ENCODE measurements at regions not wholly inside any gene's neighbourhood (a gene's known extent, or its start where the extent isn't known, plus 50 kb on each side); places are given as distances from the start of the nearest gene placed in this dataset.

DNA sequence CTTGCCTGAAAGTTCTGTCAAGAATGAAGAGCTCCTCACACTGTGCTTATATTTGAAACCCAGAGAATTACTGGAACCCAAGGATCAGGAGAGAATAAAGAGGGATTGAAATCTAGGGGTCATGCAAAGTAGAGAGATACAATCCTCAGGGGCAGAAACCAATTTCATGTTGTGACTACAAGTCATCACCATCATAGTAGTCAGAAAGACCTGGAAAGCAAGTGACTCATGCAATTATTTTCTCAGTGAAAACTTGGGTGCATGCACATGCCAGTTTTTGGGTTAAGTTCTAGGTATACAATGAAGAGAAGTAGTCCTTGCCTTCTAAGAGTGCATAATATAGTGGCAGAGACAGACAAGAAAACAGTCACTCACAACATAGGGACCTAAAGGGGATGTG lies 210.0 kb downstream of the ZC3H11B start:
- H3K27me3 Mint-ChIP-seq (ENCODE audit: low read depth) = no peaks in the 10 kb centered on the region
- no peak overlapping the region for H3K27ac Mint-ChIP-seq
- POLR2A ChIA-PET = no interaction called here
- no peaks in the 10 kb centered on the region for H3K4me1 Mint-ChIP-seq (ENCODE audit: low read depth)
- CTCF ChIA-PET = no interaction called here
- ATAC-seq = no peak
- H3K9me3 Mint-ChIP-seq (ENCODE audit: insufficient read depth) = no peaks in the 10 kb centered on the region
- no peak for DNase-seq
- no peak overlapping the region for H3K4me3 Mint-ChIP-seq
- no peaks in the 10 kb centered on the region for H3K36me3 Mint-ChIP-seq (ENCODE audit: low read depth)

DNA sequence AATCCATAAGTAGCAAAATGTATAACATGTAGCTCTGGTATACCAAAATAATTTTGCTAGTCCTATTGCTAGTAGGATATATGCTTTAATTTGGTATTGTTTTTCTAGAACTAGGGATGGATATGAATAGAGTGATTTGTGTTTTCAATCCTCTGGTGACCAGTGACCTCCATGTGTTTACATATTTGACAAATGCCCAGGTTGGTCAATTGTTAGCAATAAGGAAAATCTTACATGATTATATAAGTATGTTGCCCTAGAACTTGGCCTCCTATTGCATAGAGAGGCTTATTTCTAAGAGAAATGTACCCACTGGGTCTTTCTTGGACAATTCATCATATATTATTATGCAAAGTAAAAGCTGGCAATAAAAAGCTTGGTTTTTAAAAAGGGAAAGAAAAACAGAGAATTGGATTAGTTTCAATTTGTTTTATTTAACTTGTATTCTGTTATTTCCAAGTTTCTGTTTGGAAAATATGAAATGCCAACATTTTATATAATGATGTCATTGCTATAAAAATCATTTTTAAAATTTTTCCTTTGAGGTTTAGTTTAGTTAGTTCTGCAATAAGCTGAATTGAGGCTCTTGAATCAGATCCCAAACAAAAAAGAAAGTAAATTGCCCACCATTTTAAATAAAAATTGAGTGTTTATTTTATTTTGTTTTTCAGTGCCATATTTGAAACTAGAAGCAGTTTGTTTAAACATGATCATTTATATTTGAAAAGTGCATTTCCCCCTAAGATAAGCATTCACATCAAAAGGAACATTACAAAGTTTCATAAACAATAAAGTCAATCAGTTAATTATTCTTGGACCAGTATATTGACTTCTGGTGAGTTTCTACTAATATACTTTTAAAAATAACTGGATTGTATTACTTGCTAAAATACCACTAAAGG lies 210.9 kb downstream of the ZC3H11B start:
- ATAC-seq (no peak), DNase-seq (no peak)
- H3K27me3 Mint-ChIP-seq (ENCODE audit: low read depth) = no peaks in the 10 kb centered on the region
- no peak overlapping the region for H3K4me3 Mint-ChIP-seq
- no peaks in the 10 kb centered on the region for H3K36me3 Mint-ChIP-seq (ENCODE audit: low read depth)
- ChIA-PET CTCF (no interaction called here), POLR2A (no interaction called here)
- H3K27ac Mint-ChIP-seq = no peak overlapping the region
- H3K9me3 Mint-ChIP-seq (ENCODE audit: insufficient read depth) = no peaks in the 10 kb centered on the region
- no peaks in the 10 kb centered on the region for H3K4me1 Mint-ChIP-seq (ENCODE audit: low read depth)

DNA sequence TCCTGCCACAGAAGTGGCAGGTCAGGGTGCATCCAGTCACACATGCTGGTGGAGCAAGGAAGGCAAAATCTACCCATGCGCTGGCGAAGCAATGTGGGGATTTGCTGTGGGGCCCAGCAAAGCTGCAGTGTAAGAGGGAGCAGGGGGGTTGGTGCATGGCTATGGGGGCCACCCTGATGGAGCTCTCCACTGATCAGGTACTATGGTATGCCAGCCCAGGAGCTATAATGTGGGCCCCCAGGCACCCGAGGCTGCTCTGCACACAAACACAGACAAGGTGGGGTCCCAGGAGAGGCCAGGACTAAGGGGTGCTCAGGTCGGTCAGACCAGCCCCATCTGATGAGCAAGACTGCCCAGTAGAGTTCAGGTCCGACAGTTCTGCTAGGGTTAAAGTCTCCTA lies 213.5 kb downstream of the ZC3H11B start:
- Mint-ChIP-seq H3K36me3 (ENCODE audit: low read depth) (no peaks in the 10 kb centered on the region), H3K9me3 (ENCODE audit: insufficient read depth) (no peaks in the 10 kb centered on the region), H3K4me1 (ENCODE audit: low read depth) (no peaks in the 10 kb centered on the region), H3K27me3 (ENCODE audit: low read depth) (no peaks in the 10 kb centered on the region), H3K27ac (no peak overlapping the region), H3K4me3 (no peak overlapping the region)
- ChIA-PET CTCF (interaction anchor here (1.3 kb wide), 1 partner anchor 14 kb away, joined by 4 read pairs; no protein-coding TSS in a partner anchor), POLR2A (no interaction called here)
- no peak for DNase-seq
- no peak for ATAC-seq

DNA sequence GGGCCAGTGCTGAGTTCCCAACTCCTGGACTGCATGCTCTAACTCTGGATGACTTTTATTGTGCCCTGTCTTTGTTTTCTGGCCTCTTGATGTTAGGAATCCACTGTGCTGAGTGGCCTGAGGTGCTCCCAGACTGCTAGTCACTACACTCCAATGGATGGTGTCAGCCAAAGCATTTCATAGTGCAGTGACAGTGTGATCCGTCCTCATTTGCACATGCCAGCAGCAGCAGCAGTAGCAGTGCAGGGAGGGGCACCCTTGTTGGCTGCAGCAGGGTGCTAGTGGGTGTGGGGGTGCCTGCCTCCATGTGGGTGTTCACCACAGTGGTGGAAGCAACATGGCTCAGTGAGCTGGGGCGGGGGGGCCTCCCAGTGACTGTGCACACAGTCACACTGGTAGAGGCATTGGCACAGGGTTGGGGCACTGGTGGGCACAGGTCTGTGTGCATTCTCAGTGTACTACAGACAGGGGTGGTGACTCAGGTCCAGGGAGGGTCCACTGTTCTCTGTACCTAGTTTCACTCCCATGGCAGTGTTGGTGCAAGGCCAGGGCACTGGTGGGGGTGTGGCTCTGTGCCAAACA lies 214.0 kb downstream of the ZC3H11B start:
- Mint-ChIP-seq H3K27ac (no peak overlapping the region), H3K4me3 (no peak overlapping the region), H3K4me1 (ENCODE audit: low read depth) (no peaks in the 10 kb centered on the region), H3K9me3 (ENCODE audit: insufficient read depth) (no peaks in the 10 kb centered on the region), H3K27me3 (ENCODE audit: low read depth) (no peaks in the 10 kb centered on the region), H3K36me3 (ENCODE audit: low read depth) (no peaks in the 10 kb centered on the region)
- CTCF ChIA-PET = interaction anchor here (1.3 kb wide), 1 partner anchor 14 kb away, joined by 4 read pairs; no protein-coding TSS in a partner anchor
- ATAC-seq (no peak), DNase-seq (no peak)
- POLR2A ChIA-PET = no interaction called here

DNA sequence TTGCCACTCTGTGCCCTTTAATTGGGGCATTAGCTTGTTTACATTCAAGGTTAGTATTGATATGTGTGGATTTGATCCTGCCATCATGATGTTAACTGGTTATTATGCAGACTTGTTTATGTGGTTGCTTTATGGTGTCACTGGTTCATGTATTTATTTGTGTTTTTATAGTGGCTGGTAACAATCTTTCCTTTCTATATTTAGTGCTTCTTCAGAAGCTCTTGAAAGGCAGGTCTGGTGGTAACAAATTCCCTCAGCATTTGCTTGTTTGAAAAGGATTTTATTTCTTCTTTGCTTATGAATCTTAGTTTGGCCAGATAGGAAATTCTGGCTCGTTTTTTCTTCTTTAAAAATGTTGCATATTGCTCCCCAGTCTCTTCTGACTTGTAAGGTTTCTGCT lies 215.4 kb downstream of the ZC3H11B start:
- no peak for ATAC-seq
- no peaks in the 10 kb centered on the region for H3K4me1 Mint-ChIP-seq (ENCODE audit: low read depth)
- H3K27me3 Mint-ChIP-seq (ENCODE audit: low read depth) = no peaks in the 10 kb centered on the region
- no peaks in the 10 kb centered on the region for H3K36me3 Mint-ChIP-seq (ENCODE audit: low read depth)
- H3K27ac Mint-ChIP-seq = no peak overlapping the region
- DNase-seq = no peak
- no peaks in the 10 kb centered on the region for H3K9me3 Mint-ChIP-seq (ENCODE audit: insufficient read depth)
- POLR2A ChIA-PET = no interaction called here
- H3K4me3 Mint-ChIP-seq = no peak overlapping the region
- CTCF ChIA-PET = no interaction called here

DNA sequence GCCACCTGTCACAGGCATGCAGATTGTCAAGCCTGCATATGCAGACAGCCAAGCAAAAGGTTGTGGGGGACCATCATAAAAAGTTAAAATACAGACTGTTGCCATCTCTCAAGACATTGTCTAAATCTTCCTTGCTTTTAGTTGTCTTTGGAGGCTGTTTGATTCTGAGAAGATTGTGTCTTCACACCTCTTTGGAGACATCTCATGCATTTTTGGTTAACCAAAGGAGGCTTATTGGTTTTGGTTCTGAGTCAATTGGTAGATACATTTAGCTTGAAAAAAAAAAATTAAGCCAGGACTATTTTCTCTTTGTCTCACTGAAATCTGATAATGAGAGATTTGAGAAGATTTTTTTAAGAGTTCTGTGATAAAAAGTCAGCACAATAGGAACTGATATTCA lies 217.6 kb downstream of the LYPLAL1 start:
- POLR2A ChIA-PET = no interaction called here
- H3K36me3 Mint-ChIP-seq (ENCODE audit: low read depth) = no peaks in the 10 kb centered on the region
- no peaks in the 10 kb centered on the region for H3K9me3 Mint-ChIP-seq (ENCODE audit: insufficient read depth)
- H3K27ac Mint-ChIP-seq = no peak overlapping the region
- CTCF ChIA-PET = no interaction called here
- no peak for DNase-seq
- H3K4me3 Mint-ChIP-seq = no peak overlapping the region
- H3K27me3 Mint-ChIP-seq (ENCODE audit: low read depth) = no peaks in the 10 kb centered on the region
- no peak for ATAC-seq
- H3K4me1 Mint-ChIP-seq (ENCODE audit: low read depth) = no peaks in the 10 kb centered on the region

DNA sequence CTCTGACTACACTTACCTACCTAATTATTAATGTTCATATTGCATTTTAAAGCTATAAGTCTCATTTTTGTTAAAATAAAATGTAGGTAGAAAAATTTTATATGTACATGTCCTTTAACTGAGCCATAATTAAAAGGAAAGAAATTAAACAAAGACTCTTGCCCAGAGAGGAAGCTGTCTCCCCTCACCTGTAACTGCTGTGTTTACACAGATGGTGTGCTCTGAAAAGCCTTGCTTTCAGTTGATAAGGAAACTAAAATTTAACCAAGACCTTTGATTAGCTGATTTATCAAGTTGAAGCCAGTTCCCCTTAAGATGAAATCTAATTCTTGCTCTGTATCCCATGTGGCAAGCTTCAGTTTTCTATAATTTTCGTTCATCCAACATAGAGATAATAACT lies 213.5 kb downstream of the LYPLAL1 start:
- ChIA-PET POLR2A (no interaction called here), CTCF (no interaction called here)
- Mint-ChIP-seq H3K27ac (no peak overlapping the region), H3K36me3 (ENCODE audit: low read depth) (no peaks in the 10 kb centered on the region), H3K27me3 (ENCODE audit: low read depth) (no peaks in the 10 kb centered on the region), H3K4me3 (no peak overlapping the region), H3K9me3 (ENCODE audit: insufficient read depth) (no peaks in the 10 kb centered on the region), H3K4me1 (ENCODE audit: low read depth) (no peaks in the 10 kb centered on the region)
- ATAC-seq (no peak), DNase-seq (no peak)

DNA sequence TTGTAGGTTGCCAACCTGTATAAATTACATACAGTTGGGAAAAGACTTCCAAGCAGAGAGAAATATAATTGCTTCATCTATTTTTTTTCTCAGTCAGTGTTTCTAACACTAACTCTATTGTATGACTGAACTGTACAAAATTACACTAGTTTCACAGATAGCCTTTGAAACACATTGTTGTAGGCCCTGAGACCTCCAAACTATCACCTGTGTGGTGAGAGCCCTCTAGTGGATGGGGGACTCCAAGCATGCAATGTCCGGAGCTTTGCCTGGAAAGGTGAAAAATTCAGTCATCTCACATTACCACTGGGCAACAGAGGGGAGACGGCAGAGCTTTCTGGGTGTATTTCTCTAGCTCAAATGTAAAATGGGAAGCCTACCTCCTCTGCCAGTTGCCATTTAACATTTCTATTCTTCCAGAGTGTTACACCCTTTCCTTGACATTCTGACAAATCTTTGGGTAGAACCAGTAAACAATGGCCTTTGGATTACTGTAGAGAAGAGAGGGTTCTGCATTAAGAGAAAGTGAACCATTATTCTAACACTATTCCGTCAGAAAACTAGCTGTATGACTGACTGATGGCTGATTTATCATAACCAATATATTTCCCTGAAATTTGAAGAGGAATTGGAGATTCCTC lies 212.2 kb downstream of the LYPLAL1 start:
- H3K4me1 Mint-ChIP-seq (ENCODE audit: low read depth) = no peaks in the 10 kb centered on the region
- no peak overlapping the region for H3K27ac Mint-ChIP-seq
- H3K4me3 Mint-ChIP-seq = no peak overlapping the region
- no peaks in the 10 kb centered on the region for H3K9me3 Mint-ChIP-seq (ENCODE audit: insufficient read depth)
- ChIA-PET POLR2A (no interaction called here), CTCF (interaction anchor here (1.0 to 1.9 kb wide), 3 partner anchors 14 to 1047 kb away, joined by 3 to 4 read pairs (median 4); no protein-coding TSS in a partner anchor)
- H3K27me3 Mint-ChIP-seq (ENCODE audit: low read depth) = no peaks in the 10 kb centered on the region
- DNase-seq = peak; percentile 28
- H3K36me3 Mint-ChIP-seq (ENCODE audit: low read depth) = no peaks in the 10 kb centered on the region
- no peak for ATAC-seq

DNA sequence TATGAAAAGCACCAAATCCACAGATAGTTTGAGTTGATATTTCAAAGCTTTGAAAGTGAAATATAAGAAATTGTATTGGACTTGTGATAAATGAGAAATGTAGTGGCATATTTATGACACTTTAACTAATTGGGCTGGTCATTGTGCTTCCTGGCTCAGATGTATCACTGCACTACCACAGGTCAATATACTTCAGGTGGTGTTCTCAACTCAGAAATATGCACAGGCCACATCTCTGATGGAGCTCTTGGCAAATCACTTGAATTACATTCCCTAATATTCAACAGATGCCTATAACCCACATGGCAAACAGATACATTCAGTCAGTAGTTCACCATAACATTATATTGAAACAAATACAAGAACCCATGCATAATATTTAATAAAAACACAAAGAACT lies 209.6 kb downstream of the LYPLAL1 start:
- CTCF ChIA-PET = no interaction called here
- Mint-ChIP-seq H3K4me3 (no peak overlapping the region), H3K27me3 (ENCODE audit: low read depth) (no peaks in the 10 kb centered on the region), H3K4me1 (ENCODE audit: low read depth) (no peaks in the 10 kb centered on the region), H3K27ac (no peak overlapping the region), H3K9me3 (ENCODE audit: insufficient read depth) (no peaks in the 10 kb centered on the region), H3K36me3 (ENCODE audit: low read depth) (no peaks in the 10 kb centered on the region)
- DNase-seq = no peak
- no peak for ATAC-seq
- POLR2A ChIA-PET = no interaction called here

DNA sequence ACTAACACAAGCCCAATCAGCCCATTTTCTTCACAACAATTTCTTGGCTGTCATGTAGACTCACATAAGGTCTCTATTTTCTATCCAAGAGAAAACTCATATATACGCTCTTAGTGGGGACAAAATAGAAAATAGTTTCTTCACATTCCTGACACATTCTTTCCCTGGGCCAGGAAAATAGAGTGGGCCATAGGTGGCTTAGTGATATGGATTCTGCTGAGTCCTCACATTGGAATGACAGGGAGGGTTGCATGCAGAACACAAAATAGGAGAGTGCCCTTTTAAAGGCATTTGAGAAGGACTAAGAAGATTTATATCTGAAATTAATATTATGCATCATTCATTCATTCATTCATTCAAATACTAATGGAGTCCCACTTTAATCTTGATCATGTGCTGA lies 207.7 kb downstream of the LYPLAL1 start:
- ATAC-seq = no peak
- H3K9me3 Mint-ChIP-seq (ENCODE audit: insufficient read depth) = no peaks in the 10 kb centered on the region
- H3K27ac Mint-ChIP-seq = no peak overlapping the region
- no peak for DNase-seq
- POLR2A ChIA-PET = no interaction called here
- no peaks in the 10 kb centered on the region for H3K27me3 Mint-ChIP-seq (ENCODE audit: low read depth)
- H3K36me3 Mint-ChIP-seq (ENCODE audit: low read depth) = no peaks in the 10 kb centered on the region
- CTCF ChIA-PET = no interaction called here
- no peak overlapping the region for H3K4me3 Mint-ChIP-seq
- H3K4me1 Mint-ChIP-seq (ENCODE audit: low read depth) = no peaks in the 10 kb centered on the region

DNA sequence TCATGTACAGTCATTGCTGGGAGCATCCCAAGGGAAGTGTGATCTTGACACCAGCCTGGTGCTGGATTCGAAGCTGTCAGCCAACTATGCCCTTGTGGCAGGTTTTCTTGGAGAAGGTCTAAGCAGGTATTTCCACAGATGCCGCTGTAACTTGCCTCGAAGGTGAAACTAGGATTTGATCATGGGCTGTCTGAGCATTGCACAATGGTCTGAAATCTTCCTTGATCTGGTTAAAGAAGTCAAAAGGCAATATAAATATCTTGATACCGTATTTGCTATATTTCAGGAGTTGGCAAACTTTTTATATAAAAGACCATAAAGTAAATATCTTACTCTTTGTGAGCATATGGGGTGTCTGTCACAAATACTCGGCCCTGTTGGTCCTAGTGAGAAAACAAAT lies 206.8 kb downstream of the LYPLAL1 start:
- Mint-ChIP-seq H3K4me1 (ENCODE audit: low read depth) (no peaks in the 10 kb centered on the region), H3K36me3 (ENCODE audit: low read depth) (no peaks in the 10 kb centered on the region), H3K9me3 (ENCODE audit: insufficient read depth) (no peaks in the 10 kb centered on the region), H3K4me3 (no peak overlapping the region), H3K27ac (no peak overlapping the region), H3K27me3 (ENCODE audit: low read depth) (no peaks in the 10 kb centered on the region)
- ChIA-PET CTCF (no interaction called here), POLR2A (no interaction called here)
- DNase-seq = no peak
- ATAC-seq = no peak

DNA sequence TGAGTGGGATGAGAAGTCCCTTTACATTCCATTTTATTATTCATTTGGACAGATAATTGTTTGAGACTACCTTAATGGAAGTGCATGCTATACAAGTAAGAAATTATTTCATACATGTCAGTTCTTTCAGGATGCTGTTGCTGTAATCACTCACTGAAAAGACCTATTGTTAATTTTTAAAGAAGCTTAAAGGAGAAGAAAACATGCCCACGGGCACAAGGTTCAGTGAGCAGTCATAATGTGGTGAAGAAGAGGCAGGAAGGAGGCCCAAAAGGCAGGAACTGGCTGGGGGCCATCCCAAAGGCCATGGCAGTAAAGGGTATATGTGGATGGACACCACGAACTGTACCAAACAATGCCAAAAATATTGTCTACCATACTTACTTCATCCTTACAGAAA lies 206.0 kb downstream of the LYPLAL1 start:
- no peak overlapping the region for H3K27ac Mint-ChIP-seq
- no peaks in the 10 kb centered on the region for H3K4me1 Mint-ChIP-seq (ENCODE audit: low read depth)
- CTCF ChIA-PET = no interaction called here

More for the DNA sequence above, 206.0 kb downstream of the LYPLAL1 start:
- POLR2A ChIA-PET = no interaction called here
- H3K4me3 Mint-ChIP-seq = no peak overlapping the region
- DNase-seq = no peak
- H3K9me3 Mint-ChIP-seq (ENCODE audit: insufficient read depth) = no peaks in the 10 kb centered on the region
- H3K36me3 Mint-ChIP-seq (ENCODE audit: low read depth) = no peaks in the 10 kb centered on the region
- no peaks in the 10 kb centered on the region for H3K27me3 Mint-ChIP-seq (ENCODE audit: low read depth)
- ATAC-seq = no peak
